ENCODE measurements at regions not wholly inside any gene's neighbourhood (a gene's known extent, or its start where the extent isn't known, plus 50 kb on each side); places are given as distances from the start of the nearest gene placed in this dataset.

GRCh38 chr15:62446984-62447383 is 281.9 kb upstream of the C2CD4B start:
- Histone ChIP-seq H3K9me1 (ENCODE audit: control insufficient read depth, extremely low read depth, insufficient read depth, low read length) (peaks cover 2% of the 10 kb centered on the region), H3K79me2 (ENCODE audit: control insufficient read depth, insufficient read depth, low read length) (no peaks in the 10 kb centered on the region), H4K20me1 (ENCODE audit: control insufficient read depth, extremely low read depth, insufficient read depth, low read length) (no peaks in the 10 kb centered on the region), H3K9ac (ENCODE audit: control insufficient read depth, extremely low read depth, insufficient read depth, low read length) (no peak overlapping the region), H3K27ac (ENCODE audit: control insufficient read depth, insufficient read depth, low read length) (no peak overlapping the region), H3K9me3 (ENCODE audit: control insufficient read depth, low read depth, low read length) (no peaks in the 10 kb centered on the region), H3K4me2 (ENCODE audit: control insufficient read depth, extremely low read depth, insufficient read depth, low read depth, low read length) (no peak overlapping the region), H3K27me3 (ENCODE audit: control insufficient read depth, extremely low read depth, insufficient read depth, low read length) (no peaks in the 10 kb centered on the region), H3K4me3 (ENCODE audit: control insufficient read depth in 2 of 3, extremely low read depth in 1 of 3, insufficient read depth in 2 of 3, low read depth in 1 of 3, low read length in 3 of 3) (no peak overlapping the region), H2AFZ (ENCODE audit: control insufficient read depth, low read length) (no peak overlapping the region), H3K36me3 (ENCODE audit: control insufficient read depth in 2 of 2, extremely low read depth in 1 of 2, insufficient read depth in 2 of 2, low read length in 2 of 2) (no peaks in the 10 kb centered on the region), H3K4me1 (ENCODE audit: control insufficient read depth, extremely low read depth, insufficient read depth, low read length) (peaks cover 17% of the 10 kb centered on the region)
- no peak for TF ChIP-seq CTCF (optimal IDR thresholded peaks at IDR 0.05 in 1 of 3, IDR thresholded peaks at IDR 0.05 in 1 of 3, conservative IDR thresholded peaks at IDR 0.05 in 1 of 3; ENCODE audit: extremely low read depth in 1 of 3, insufficient read depth in 2 of 3, low read length in 3 of 3)
- no peak for TF ChIP-seq EZH2 (IDR thresholded peaks at IDR 0.05; ENCODE audit: low read length)
- FAIRE-seq = no peak
- DNase-seq (ENCODE audit: low read depth, low spot score) = no peak
- dilution Hi-C loops (cut with MboI; ENCODE audit: extremely low pct_ligation_motif_present, low sequenced_read_pairs) = no loop called here

GRCh38 chr15:62447742-62448141 is 282.7 kb upstream of the C2CD4B start:
- Histone ChIP-seq H3K9me1 (ENCODE audit: control insufficient read depth, extremely low read depth, insufficient read depth, low read length) (peaks cover 2% of the 10 kb centered on the region), H4K20me1 (ENCODE audit: control insufficient read depth, extremely low read depth, insufficient read depth, low read length) (no peaks in the 10 kb centered on the region), H3K27ac (ENCODE audit: control insufficient read depth, insufficient read depth, low read length) (no peak overlapping the region), H3K4me1 (ENCODE audit: control insufficient read depth, extremely low read depth, insufficient read depth, low read length) (peaks cover 17% of the 10 kb centered on the region), H3K4me2 (ENCODE audit: control insufficient read depth, extremely low read depth, insufficient read depth, low read depth, low read length) (no peak overlapping the region), H3K9me3 (ENCODE audit: control insufficient read depth, low read depth, low read length) (no peaks in the 10 kb centered on the region), H3K36me3 (ENCODE audit: control insufficient read depth in 2 of 2, extremely low read depth in 1 of 2, insufficient read depth in 2 of 2, low read length in 2 of 2) (no peaks in the 10 kb centered on the region), H2AFZ (ENCODE audit: control insufficient read depth, low read length) (no peak overlapping the region), H3K4me3 (ENCODE audit: control insufficient read depth in 2 of 3, extremely low read depth in 1 of 3, insufficient read depth in 2 of 3, low read depth in 1 of 3, low read length in 3 of 3) (no peak overlapping the region), H3K27me3 (ENCODE audit: control insufficient read depth, extremely low read depth, insufficient read depth, low read length) (no peaks in the 10 kb centered on the region), H3K79me2 (ENCODE audit: control insufficient read depth, insufficient read depth, low read length) (no peaks in the 10 kb centered on the region), H3K9ac (ENCODE audit: control insufficient read depth, extremely low read depth, insufficient read depth, low read length) (no peak overlapping the region)
- TF ChIP-seq EZH2 (IDR thresholded peaks at IDR 0.05; ENCODE audit: low read length) (no peak), CTCF (optimal IDR thresholded peaks at IDR 0.05 in 1 of 3, IDR thresholded peaks at IDR 0.05 in 1 of 3, conservative IDR thresholded peaks at IDR 0.05 in 1 of 3; ENCODE audit: extremely low read depth in 1 of 3, insufficient read depth in 2 of 3, low read length in 3 of 3) (no peak)
- DNase-seq (ENCODE audit: low read depth, low spot score) = no peak
- FAIRE-seq = no peak
- dilution Hi-C loops (cut with MboI; ENCODE audit: extremely low pct_ligation_motif_present, low sequenced_read_pairs) = no loop called here

All from keratinocyte (primary cell).